T-cell (primary cell): ENCODE measurements at regions not wholly inside any gene's neighbourhood (a gene's known extent, or its start where the extent isn't known, plus 50 kb on each side); places are given as distances from the start of the nearest gene placed in this dataset.
"Not testable (repeated sequence)": the region's sequence is repeated elsewhere in the genome, so short reads cannot be mapped to it uniquely, and the experiment has no call there.

Experiments
- ATAC-seq, 4 experiments: fragments of 200-7000 bp in 3 of 4; fragments of 150-1000 bp in 1 of 4; cut with Tn5 transposase; replicated peaks in 1 of 4; 1 replicate in 3 of 4; 2 replicates in 1 of 4; pipeline ENCODE4 v1.10.0; 2021; ENCODE audit warnings: moderate library complexity in 3 of 4, mild to moderate bottlenecking in 2 of 4, moderate number of reproducible peaks in 1 of 4
- CTCF ChIA-PET, 2 donors: fragments of 300-600 bp; sonication (Branson Sonifier 250); formaldehyde crosslinking; loops; one replicate each; lab custom pipeline; 2022; ENCODE audit warnings: antibody characterized with exemption in 2 of 2; lab: Charles Lee
- POLR2A ChIA-PET, 2 donors: fragments of 300-600 bp; sonication (Branson Sonifier 250); formaldehyde crosslinking; loops; one replicate each; lab custom pipeline; 2022; ENCODE audit warnings: antibody characterized with exemption in 2 of 2; lab: Charles Lee
- DNase-seq, 35 experiments: peaks; one replicate each; pipeline versions ENCODE4 v3.0.0 to v3.0.0-alpha.2; 2013 to 2023
- H3K27ac ChIP-seq: one replicate; pipeline ENCODE4 v1.5.1; 2013; ENCODE audit warnings: low read length
- H3K27me3 ChIP-seq, 2 experiments: replicated peaks in 1 of 2; 1 replicate in 1 of 2; 2 replicates in 1 of 2; pipeline versions ENCODE4 v1.6.1 to v1.7.0; 2013; ENCODE audit warnings: low read length in 1 of 2, mixed read lengths in 1 of 2; ENCODE audit not compliant: control insufficient read depth in 2 of 2, insufficient read depth in 2 of 2; ENCODE audit errors: extremely low read depth in 1 of 2
- H3K36me3 ChIP-seq, 2 donors: 1 replicate in 1 of 2; 2 replicates in 1 of 2; pipeline versions ENCODE4 v1.6.1 to v1.7.0; 2013; ENCODE audit warnings: low read length in 1 of 2; ENCODE audit not compliant: control insufficient read depth in 2 of 2, insufficient read depth in 1 of 2; ENCODE audit errors: extremely low read depth in 1 of 2
- H3K4me1 ChIP-seq, 2 experiments: 1 replicate in 1 of 2; 2 replicates in 1 of 2; pipeline versions ENCODE4 v1.6.1 to v1.7.0; 2013; ENCODE audit warnings: low read length in 2 of 2, mixed read lengths in 1 of 2; ENCODE audit not compliant: insufficient read depth in 2 of 2, control insufficient read depth in 1 of 2; ENCODE audit errors: extremely low read depth in 1 of 2
- H3K4me3 ChIP-seq, 2 donors: 1 replicate in 1 of 2; 2 replicates in 1 of 2; pipeline versions ENCODE4 v1.5.1 to v1.7.0; 2013; ENCODE audit warnings: mild to moderate bottlenecking in 2 of 2, low read length in 1 of 2, moderate library complexity in 1 of 2; ENCODE audit not compliant: control insufficient read depth in 1 of 2; ENCODE audit errors: extremely low read depth in 1 of 2
- H3K9me3 ChIP-seq: 2 replicates; pipeline ENCODE4 v1.7.0; 2013
- H3K27ac Mint-ChIP-seq, 2 donors: one replicate each; pipeline ENCODE4 v1.8.0; 2020 to 2021; ENCODE audit warnings: mild to moderate bottlenecking in 2 of 2, mixed read lengths in 2 of 2
- H3K27me3 Mint-ChIP-seq, 2 donors: one replicate each; pipeline ENCODE4 v1.8.0; 2021 to 2022; ENCODE audit warnings: mixed read lengths in 2 of 2
- H3K36me3 Mint-ChIP-seq: one replicate; pipeline ENCODE4 v1.8.0; 2021; ENCODE audit warnings: mixed read lengths
- H3K4me1 Mint-ChIP-seq, 3 donors: one replicate each; pipeline ENCODE4 v1.8.0; 2020 to 2022; ENCODE audit warnings: mixed read lengths in 3 of 3, mild to moderate bottlenecking in 1 of 3
- H3K4me3 Mint-ChIP-seq, 3 donors: one replicate each; pipeline ENCODE4 v1.8.0; 2020 to 2022; ENCODE audit warnings: mild to moderate bottlenecking in 3 of 3, mixed read lengths in 3 of 3, moderate library complexity in 3 of 3
- H3K9me3 Mint-ChIP-seq, 3 donors: one replicate each; pipeline ENCODE4 v1.8.0; 2020 to 2022; ENCODE audit warnings: mixed read lengths in 3 of 3
- WGBS: methylation state at CpG from one replicate; pipeline ENCODE4 v1.1.5; 2013; ENCODE audit warnings: missing lambda C conversion rate; ENCODE audit not compliant: insufficient coverage; 5-methylcytosine and 5-hydroxymethylcytosine counted together

DNA sequence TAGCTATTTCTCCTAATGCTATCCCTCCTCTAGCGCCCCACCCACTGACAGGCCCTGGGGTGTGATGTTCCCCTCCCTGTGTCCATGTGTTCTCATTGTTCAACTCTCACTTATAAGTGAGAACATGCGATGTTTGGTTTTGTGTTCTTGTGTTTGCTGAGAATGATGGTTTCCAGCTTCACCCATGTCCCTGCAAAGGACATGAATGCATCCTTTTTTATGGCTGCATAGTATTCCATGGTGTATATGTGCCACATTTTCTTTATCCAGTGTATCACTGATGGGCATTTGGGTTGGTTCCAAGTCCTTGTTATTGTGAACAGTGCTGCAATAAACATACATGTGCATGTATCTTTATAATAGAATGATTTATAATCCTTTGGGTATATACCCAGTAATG lies 115.3 kb upstream of the OR9Q1 start:
- H3K4me3 Mint-ChIP-seq, ATAC-seq, H3K4me1 Mint-ChIP-seq, H3K27me3 ChIP-seq, H3K4me1 ChIP-seq, H3K9me3 ChIP-seq, H3K9me3 Mint-ChIP-seq, CTCF ChIA-PET, POLR2A ChIA-PET, H3K27ac ChIP-seq, DNase-seq, H3K36me3 Mint-ChIP-seq, H3K4me3 ChIP-seq, H3K27ac Mint-ChIP-seq, H3K36me3 ChIP-seq: not testable (repeated sequence)
- WGBS: no CpG with 5 or more reads among the region's 2 CpGs
- H3K27me3 Mint-ChIP-seq: peaks cover 3 to 15% of the 10 kb centered on the region in 2 donors

GRCh38 chr11:57911522-57911921 lies 112.2 kb upstream of the OR9Q1 start:
- H3K4me1 ChIP-seq, H3K4me3 Mint-ChIP-seq, CTCF ChIA-PET, H3K9me3 ChIP-seq, H3K4me3 ChIP-seq, H3K36me3 ChIP-seq, H3K9me3 Mint-ChIP-seq, H3K4me1 Mint-ChIP-seq, DNase-seq, POLR2A ChIA-PET, H3K36me3 Mint-ChIP-seq, H3K27ac ChIP-seq, H3K27ac Mint-ChIP-seq, ATAC-seq, H3K27me3 ChIP-seq: not testable (repeated sequence)
- peaks cover 2 to 22% of the 10 kb centered on the region in 2 donors for H3K27me3 Mint-ChIP-seq
- 100% methylated on average over 1 of the region's 4 CpGs for WGBS

GRCh38 chr11:57913715-57914704 lies 109.7 kb upstream of the OR9Q1 start:
- H3K27ac ChIP-seq: no peak overlapping the region
- no peak for DNase-seq
- no peaks in the 10 kb centered on the region for H3K9me3 Mint-ChIP-seq
- H3K27me3 Mint-ChIP-seq: peaks cover 16 to 31% of the 10 kb centered on the region in 2 donors
- no peaks in the 10 kb centered on the region for H3K4me1 Mint-ChIP-seq
- H3K36me3 ChIP-seq: no peaks in the 10 kb centered on the region
- peaks cover 0 to 2% of the 10 kb centered on the region in 2 experiments for H3K27me3 ChIP-seq
- H3K4me3 ChIP-seq: no peak overlapping the region
- H3K9me3 ChIP-seq: no peaks in the 10 kb centered on the region
- no peaks in the 10 kb centered on the region for H3K36me3 Mint-ChIP-seq
- ATAC-seq: no peak
- ChIA-PET POLR2A (no interaction called here), CTCF (no interaction called here)
- no peak overlapping the region for H3K4me3 Mint-ChIP-seq
- 60% methylated on average over 1 of the region's 6 CpGs for WGBS
- H3K27ac Mint-ChIP-seq: no peak overlapping the region
- H3K4me1 ChIP-seq: no peaks in the 10 kb centered on the region

DNA sequence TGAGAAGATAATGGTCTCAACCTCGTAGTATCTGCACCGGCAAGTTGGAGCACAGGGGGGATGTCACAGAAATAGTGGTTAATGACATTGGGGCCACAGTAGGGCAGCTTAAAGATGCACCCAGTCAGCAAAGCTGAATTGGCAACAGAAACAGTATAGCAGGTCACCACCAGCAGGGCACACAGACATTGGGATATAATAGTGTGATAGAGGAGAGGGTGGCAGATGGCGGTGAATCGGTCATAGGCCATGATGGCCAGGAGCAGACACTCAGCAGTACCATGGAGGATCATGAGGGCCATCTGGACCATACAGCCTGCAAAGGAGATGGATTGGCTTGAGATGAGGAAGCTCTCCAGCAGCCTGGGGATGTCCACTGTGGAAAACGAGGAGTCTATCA lies 106.0 kb upstream of the OR9Q1 start:
- no peak overlapping the region for H3K27ac ChIP-seq
- no peak overlapping the region for H3K27ac Mint-ChIP-seq
- ATAC-seq: no peak
- H3K4me1 ChIP-seq: no peaks in the 10 kb centered on the region
- no peak for DNase-seq
- H3K27me3 ChIP-seq: peaks cover 0 to 12% of the 10 kb centered on the region in 2 experiments
- ChIA-PET CTCF (interaction anchor here in 1 of 2 donors (0.6 kb wide), 1 partner anchor 519 kb away, joined by 3 read pairs; no protein-coding TSS in a partner anchor), POLR2A (no interaction called here)
- no peaks in the 10 kb centered on the region for H3K4me1 Mint-ChIP-seq
- H3K4me3 Mint-ChIP-seq: no peak overlapping the region
- no peak overlapping the region for H3K4me3 ChIP-seq
- peaks cover 18 to 32% of the 10 kb centered on the region in 2 donors for H3K27me3 Mint-ChIP-seq
- H3K36me3 Mint-ChIP-seq: no peaks in the 10 kb centered on the region
- WGBS: 82% methylated on average over 5 of the region's 5 CpGs
- H3K36me3 ChIP-seq: no peaks in the 10 kb centered on the region
- no peaks in the 10 kb centered on the region for H3K9me3 Mint-ChIP-seq
- no peaks in the 10 kb centered on the region for H3K9me3 ChIP-seq

- ChIA-PET POLR2A (no interaction called here), CTCF (no interaction called here)
- Histone ChIP-seq H3K9me3 (no peaks in the 10 kb centered on the region), H3K27me3 (peaks cover 0 to 12% of the 10 kb centered on the region in 2 experiments), H3K4me3 (no peak overlapping the region), H3K27ac (no peak overlapping the region), H3K36me3 (no peaks in the 10 kb centered on the region), H3K4me1 (no peaks in the 10 kb centered on the region)
- ATAC-seq (no peak), DNase-seq (no peak)
- Mint-ChIP-seq H3K27me3 (peaks cover 18 to 30% of the 10 kb centered on the region in 2 donors), H3K4me1 (no peaks in the 10 kb centered on the region), H3K36me3 (no peaks in the 10 kb centered on the region), H3K27ac (no peak overlapping the region), H3K4me3 (no peak overlapping the region), H3K9me3 (no peaks in the 10 kb centered on the region)
- WGBS: 87% methylated on average over 5 of the region's 5 CpGs
These were observed 102.7 kb upstream of the OR9Q1 start for GRCh38 chr11:57920971-57921370.

DNA sequence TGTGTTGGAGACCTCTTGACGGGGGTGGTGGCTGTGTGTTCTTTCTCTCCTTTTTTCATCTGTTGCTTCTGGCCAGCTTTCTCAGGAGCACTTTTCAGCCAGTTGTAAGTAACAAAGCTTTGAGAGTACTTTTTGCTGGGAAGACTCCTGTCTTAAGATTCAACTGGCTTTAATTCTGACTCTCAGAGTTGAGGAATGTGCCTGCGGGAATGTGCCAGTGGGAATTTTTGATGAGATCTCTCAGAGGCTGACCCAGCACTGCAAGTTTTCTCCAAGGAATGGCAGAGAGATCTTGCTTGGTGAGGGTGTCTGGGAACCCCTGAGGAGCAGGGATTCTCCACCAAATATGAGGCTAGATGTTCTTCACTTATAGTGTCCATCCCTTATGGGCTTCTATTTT lies 91.6 kb upstream of the OR9Q1 start:
- no peaks in the 10 kb centered on the region for H3K9me3 Mint-ChIP-seq
- Histone ChIP-seq H3K4me1 (no peaks in the 10 kb centered on the region), H3K9me3 (no peaks in the 10 kb centered on the region), H3K4me3 (no peak overlapping the region), H3K27ac (no peak overlapping the region), H3K36me3 (no peaks in the 10 kb centered on the region), H3K27me3 (peaks cover 0 to 2% of the 10 kb centered on the region in 2 experiments)
- WGBS: 100% methylated on average over 1 of the region's 2 CpGs
- no peaks in the 10 kb centered on the region for H3K4me1 Mint-ChIP-seq
- H3K36me3 Mint-ChIP-seq: no peaks in the 10 kb centered on the region
- DNase-seq (no peak), ATAC-seq (no peak)
- peaks cover 3 to 31% of the 10 kb centered on the region in 2 donors for H3K27me3 Mint-ChIP-seq
- CTCF ChIA-PET: no interaction called here
- H3K27ac Mint-ChIP-seq: no peak overlapping the region
- no peak overlapping the region for H3K4me3 Mint-ChIP-seq
- POLR2A ChIA-PET: no interaction called here
